ENCODE measurements at regions not wholly inside any gene's neighbourhood (a gene's known extent, or its start where the extent isn't known, plus 50 kb on each side); places are given as distances from the start of the nearest gene placed in this dataset.

DNA sequence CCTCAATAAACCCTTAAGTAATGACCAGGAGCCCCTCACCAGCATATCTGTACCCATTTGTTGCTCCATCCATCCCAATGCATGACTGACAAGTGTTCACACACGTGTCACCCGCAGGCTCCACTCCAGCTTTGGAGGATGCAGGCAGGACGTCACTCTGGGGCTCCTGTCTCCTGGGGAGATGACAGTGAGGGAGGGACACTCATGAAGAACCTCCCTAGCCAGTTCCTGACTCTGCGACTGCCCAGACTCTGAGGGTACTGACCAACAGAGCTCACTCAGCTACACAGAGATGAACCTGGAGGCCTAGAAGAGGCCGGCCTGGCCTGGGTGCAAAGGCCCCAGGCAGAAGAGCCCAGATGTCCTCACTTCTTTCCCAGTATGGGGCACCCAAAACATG, 135.1 kb upstream of the RET start:
- POLR2A ChIA-PET = no interaction called here
- CTCF ChIA-PET = interaction anchor here (1.0 kb wide), 1 partner anchor 30 kb away, joined by 3 read pairs; no protein-coding TSS in a partner anchor

DNA sequence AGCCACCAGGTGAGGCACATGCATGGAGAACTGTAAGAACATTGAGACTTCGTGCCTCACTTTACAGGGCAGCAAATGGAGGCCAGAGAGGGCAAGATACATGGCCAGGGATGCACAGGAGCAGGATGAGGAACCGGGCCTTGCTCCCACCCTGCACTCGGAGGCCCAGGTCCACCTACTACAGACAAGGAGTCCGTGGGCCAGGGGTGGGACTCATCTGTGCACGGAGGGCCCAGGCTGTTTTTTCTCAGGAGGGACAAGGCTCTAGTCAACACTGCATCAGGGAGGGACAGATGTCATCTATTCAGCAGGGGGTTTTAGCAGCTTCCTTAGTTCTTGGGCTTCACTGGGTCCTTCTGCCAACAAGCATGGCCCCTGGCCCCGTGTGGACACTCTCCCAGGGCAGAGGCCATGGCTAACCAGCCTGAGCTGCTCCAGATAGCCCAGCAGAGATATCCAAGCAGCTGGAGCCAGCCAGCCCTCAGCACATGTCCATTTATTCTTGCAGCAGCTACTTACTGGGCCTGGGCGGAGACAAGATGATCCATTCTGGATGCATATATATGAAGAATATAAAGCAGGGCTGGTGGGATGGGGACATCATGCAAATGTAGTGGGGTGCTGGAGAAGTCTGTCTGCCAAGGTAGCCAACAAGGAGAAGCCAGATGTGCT, 134.5 kb upstream of the RET start:
- Mint-ChIP-seq H3K36me3 (ENCODE audit: low read depth) (no peaks in the 10 kb centered on the region), H3K9me3 (ENCODE audit: low read depth) (no peaks in the 10 kb centered on the region), H3K4me1 (no peaks in the 10 kb centered on the region), H3K27me3 (no peaks in the 10 kb centered on the region), H3K27ac (no peak overlapping the region), H3K4me3 (no peak overlapping the region)
- ChIA-PET POLR2A (no interaction called here), CTCF (no interaction called here)
- no peak for DNase-seq
- ATAC-seq = no peak
- intact Hi-C loops (cut with DNase I, micrococcal nuclease) = no loop called here

More for the DNA sequence above, 135.1 kb upstream of the RET start:
- Mint-ChIP-seq H3K27ac (no peak overlapping the region), H3K9me3 (ENCODE audit: low read depth) (no peaks in the 10 kb centered on the region), H3K27me3 (no peaks in the 10 kb centered on the region), H3K4me1 (no peaks in the 10 kb centered on the region), H3K36me3 (ENCODE audit: low read depth) (no peaks in the 10 kb centered on the region), H3K4me3 (no peak overlapping the region)
- DNase-seq = no peak
- intact Hi-C loops (cut with DNase I, micrococcal nuclease) = no loop called here
- ATAC-seq = no peak

DNA sequence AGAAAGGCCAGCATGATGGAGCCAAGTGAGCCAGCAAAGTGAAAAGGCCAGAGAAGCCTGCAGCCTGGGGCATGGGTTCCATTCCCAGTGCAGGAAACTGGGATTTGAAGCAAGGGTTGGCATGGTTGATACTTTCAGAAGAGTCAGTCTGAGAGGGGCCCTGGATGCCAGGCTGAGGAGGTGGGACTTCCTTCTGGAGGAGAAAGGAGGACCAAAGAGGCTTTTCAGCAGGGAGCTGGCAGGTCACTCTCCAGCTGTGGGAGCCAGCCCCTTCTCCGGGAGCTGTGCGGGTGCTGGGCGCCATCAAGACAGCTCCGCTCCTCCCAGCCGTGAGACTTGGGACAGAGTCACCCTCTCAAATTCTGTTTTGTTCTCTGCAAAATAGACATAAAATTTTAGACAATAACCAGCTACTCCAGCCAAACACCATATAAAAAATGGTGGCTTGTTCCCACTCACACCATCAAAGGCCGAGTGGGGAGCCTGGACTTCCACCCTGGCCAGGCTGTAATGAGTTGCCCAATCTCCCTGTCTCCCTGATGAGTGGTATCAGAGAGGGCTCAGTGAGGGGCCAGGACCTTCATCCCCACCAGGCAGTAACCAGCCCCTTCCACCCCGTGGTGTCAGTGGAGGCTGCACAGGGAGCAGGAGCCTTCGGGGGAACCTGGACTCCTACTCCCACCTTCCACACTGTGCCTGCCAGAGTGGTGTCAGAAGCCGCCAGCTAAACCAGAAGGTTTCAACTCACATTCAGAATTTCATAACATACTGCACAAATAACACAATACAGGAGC, 133.6 kb upstream of the RET start:
- ATAC-seq (no peak), DNase-seq (no peak)
- POLR2A ChIA-PET = no interaction called here

DNA sequence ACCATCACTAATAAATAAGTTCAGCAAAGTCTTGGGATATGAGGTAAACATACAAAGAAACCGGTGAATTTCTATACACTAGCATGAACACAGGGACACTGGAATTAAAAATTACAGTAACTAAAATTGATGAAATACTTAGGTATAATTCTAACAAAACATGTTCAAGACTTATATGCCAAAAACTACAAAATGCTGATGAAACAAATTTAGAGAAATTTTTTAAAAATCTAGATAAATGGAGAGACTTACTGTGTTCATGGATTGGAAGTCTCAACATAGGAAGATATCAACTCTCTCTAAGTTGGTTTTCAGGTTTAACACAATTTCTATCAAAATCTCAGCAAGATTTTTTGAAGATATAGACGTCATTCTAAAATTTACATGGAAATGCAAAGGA, 128.8 kb upstream of the RET start:
- POLR2A ChIA-PET = no interaction called here
- H3K27me3 Mint-ChIP-seq = peaks cover 4% of the 10 kb centered on the region
- CTCF ChIA-PET = no interaction called here
- DNase-seq (no peak), ATAC-seq (no peak)
- H3K36me3 Mint-ChIP-seq (ENCODE audit: low read depth) = no peaks in the 10 kb centered on the region
- no peak overlapping the region for H3K4me3 Mint-ChIP-seq
- no peaks in the 10 kb centered on the region for H3K4me1 Mint-ChIP-seq
- intact Hi-C loops (cut with DNase I, micrococcal nuclease) = no loop called here
- no peak overlapping the region for H3K27ac Mint-ChIP-seq
- H3K9me3 Mint-ChIP-seq (ENCODE audit: low read depth) = no peaks in the 10 kb centered on the region

More for the DNA sequence above, 133.6 kb upstream of the RET start:
- Mint-ChIP-seq H3K36me3 (ENCODE audit: low read depth) (no peaks in the 10 kb centered on the region), H3K4me3 (no peak overlapping the region), H3K27me3 (no peaks in the 10 kb centered on the region), H3K4me1 (no peaks in the 10 kb centered on the region), H3K9me3 (ENCODE audit: low read depth) (no peaks in the 10 kb centered on the region), H3K27ac (no peak overlapping the region)
- CTCF ChIA-PET = interaction anchor here (0.6 kb wide), 1 partner anchor 490 kb away, joined by 4 read pairs; no protein-coding TSS in a partner anchor
- intact Hi-C loops (cut with DNase I, micrococcal nuclease) = no loop called here

DNA sequence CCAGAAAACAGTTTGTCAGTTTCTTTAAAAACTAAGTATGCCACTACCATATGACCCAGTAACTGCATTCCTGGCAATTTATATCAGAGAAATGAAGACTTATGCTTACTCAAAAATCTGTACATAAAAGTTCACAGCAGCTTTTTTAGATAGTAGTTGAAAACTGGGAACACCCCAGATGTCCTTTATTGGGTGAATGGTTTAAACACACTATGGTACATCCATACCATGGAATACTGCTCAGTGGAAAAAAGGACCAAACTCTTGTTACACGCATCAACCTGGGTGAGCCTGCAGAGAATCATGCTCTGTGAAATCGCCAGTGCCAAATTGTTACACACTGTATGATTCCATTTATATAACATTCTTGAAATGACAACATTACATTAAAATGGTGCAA, 127.6 kb upstream of the RET start:
- H3K4me3 Mint-ChIP-seq = no peak overlapping the region

DNA sequence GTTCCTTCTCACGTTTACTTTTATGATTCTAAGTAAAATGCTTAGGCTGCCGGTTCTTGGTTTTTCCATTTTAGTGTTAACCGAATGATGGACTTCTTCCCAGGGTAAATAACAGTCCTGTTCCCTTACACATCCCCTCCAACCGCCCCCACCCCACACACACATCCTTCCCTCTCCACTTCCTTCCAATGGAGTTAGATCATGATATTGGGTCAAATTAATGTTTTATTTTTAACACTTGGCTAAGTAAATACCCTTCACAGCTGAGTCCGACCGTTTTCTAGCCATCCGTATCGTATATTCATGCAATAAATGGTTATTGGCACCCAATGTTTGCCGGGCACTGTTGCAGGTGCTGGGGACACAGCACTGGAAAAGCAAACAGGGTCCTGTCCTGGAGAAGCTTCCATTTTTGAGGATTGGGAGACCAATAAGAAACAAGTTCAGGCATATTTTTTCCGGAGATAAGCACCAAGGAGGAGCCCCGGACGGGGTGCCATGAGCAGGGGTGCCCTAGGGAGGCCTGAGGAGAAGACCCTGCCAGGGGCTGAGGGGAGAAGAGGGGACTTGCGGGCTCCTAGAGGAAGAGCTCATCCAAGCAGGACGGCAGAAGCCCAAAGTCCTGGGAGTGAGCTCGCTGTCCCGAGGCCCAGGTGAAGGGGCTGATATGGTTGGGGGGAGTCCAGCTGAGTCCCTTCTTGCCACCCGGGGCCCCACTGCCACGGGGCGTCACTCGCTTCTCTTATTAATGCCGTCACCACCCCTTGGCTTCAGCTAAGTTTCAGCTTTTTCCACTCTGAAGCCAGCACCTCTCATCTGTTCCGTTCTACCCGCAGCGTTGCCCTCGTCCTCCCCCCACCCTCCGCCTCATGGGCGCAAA, 126.0 kb upstream of the RET start:
- intact Hi-C loops (cut with DNase I, micrococcal nuclease) = no loop called here
- no peaks in the 10 kb centered on the region for H3K4me1 Mint-ChIP-seq
- H3K27ac Mint-ChIP-seq = no peak overlapping the region
- H3K27me3 Mint-ChIP-seq = peaks cover 4% of the 10 kb centered on the region
- no peak for DNase-seq
- no peaks in the 10 kb centered on the region for H3K9me3 Mint-ChIP-seq (ENCODE audit: low read depth)
- H3K4me3 Mint-ChIP-seq = no peak overlapping the region
- ATAC-seq = no peak
- ChIA-PET CTCF (no interaction called here), POLR2A (no interaction called here)
- H3K36me3 Mint-ChIP-seq (ENCODE audit: low read depth) = no peaks in the 10 kb centered on the region

More for the DNA sequence above, 127.6 kb upstream of the RET start:
- DNase-seq (no peak), ATAC-seq (no peak)
- H3K36me3 Mint-ChIP-seq (ENCODE audit: low read depth) = no peaks in the 10 kb centered on the region
- H3K9me3 Mint-ChIP-seq (ENCODE audit: low read depth) = no peaks in the 10 kb centered on the region
- H3K27ac Mint-ChIP-seq = no peak overlapping the region
- no peaks in the 10 kb centered on the region for H3K4me1 Mint-ChIP-seq
- ChIA-PET POLR2A (no interaction called here), CTCF (no interaction called here)
- intact Hi-C loops (cut with DNase I, micrococcal nuclease) = no loop called here
- peaks cover 4% of the 10 kb centered on the region for H3K27me3 Mint-ChIP-seq

DNA sequence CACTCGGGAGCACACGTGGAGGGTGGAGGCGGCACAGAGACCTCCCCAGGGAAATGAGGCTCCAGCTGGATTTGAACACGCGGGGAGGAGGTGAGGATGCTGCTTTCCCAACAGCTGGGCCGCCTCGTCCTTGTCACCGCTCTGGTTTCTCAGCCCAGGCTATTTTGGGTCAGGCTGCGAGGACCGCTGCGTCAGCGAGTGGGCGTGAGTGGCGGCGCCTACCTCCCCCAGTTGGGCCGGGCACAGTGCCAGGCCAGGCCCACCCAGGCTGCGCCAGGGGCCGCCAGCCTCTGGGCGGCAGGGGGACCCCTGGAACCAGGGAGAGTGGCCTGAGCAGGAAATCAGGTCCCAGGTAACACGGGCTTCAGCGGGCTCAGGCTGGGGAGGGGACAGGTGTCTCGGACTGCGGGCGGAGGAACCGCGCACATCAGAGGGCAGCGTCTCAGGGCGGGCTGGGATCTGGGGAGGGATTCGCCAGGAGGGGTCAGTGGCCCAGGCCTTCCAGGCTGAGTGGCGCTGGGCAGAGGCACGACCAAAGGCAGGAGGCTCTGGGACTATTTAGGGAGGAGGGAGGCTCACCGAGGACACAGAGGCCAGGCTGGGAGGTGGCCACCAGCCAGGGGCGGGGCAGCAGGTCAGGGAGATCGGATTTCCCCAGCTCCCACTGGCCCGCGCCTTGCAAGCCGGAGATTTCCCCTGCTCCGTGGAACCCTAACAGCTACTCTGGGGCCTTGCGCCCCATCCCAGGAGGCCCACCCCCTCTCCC, 125.2 kb upstream of the RET start:
- H3K9me3 Mint-ChIP-seq (ENCODE audit: low read depth) = peaks cover under 1% of the 10 kb centered on the region
- peaks cover 4% of the 10 kb centered on the region for H3K27me3 Mint-ChIP-seq
- H3K27ac Mint-ChIP-seq = no peak overlapping the region
- no peaks in the 10 kb centered on the region for H3K36me3 Mint-ChIP-seq (ENCODE audit: low read depth)
- ATAC-seq = no peak
- CTCF ChIA-PET = interaction anchor here (0.7 kb wide), 1 partner anchor 223 kb away, joined by 3 read pairs; no protein-coding TSS in a partner anchor
- POLR2A ChIA-PET = no interaction called here
- no peak for DNase-seq
- no peak overlapping the region for H3K4me3 Mint-ChIP-seq
- intact Hi-C loops (cut with DNase I, micrococcal nuclease) = no loop called here
- H3K4me1 Mint-ChIP-seq = no peaks in the 10 kb centered on the region

DNA sequence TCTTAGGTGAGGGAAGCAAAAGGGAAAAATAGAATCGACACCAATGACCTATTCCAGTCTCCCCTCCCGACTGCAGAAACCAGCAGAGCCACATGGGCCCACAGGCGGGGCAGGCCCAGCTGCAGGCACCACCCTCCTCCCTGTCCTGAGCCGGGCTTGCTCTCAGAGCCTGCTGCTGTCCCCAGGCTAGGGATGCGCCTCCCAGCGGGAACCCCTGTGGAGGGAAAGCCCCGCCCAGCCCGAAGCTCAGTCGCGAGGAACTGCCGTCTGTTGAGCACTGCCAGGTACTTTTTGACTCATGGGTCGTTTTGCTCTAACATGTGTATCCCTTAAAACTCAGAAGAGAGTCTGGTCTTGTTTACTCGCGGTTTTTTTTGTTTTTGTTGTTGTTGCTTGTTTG, 124.5 kb upstream of the RET start:
- no peak overlapping the region for H3K27ac Mint-ChIP-seq
- H3K36me3 Mint-ChIP-seq (ENCODE audit: low read depth) = no peaks in the 10 kb centered on the region
- POLR2A ChIA-PET = no interaction called here
- DNase-seq (no peak), ATAC-seq (no peak)
- peaks cover 4% of the 10 kb centered on the region for H3K27me3 Mint-ChIP-seq
- intact Hi-C loops (cut with DNase I, micrococcal nuclease) = no loop called here
- CTCF ChIA-PET = interaction anchor here (0.7 kb wide), 1 partner anchor 224 kb away, joined by 3 read pairs; no protein-coding TSS in a partner anchor
- H3K9me3 Mint-ChIP-seq (ENCODE audit: low read depth) = peaks cover 6% of the 10 kb centered on the region
- H3K4me3 Mint-ChIP-seq = no peak overlapping the region
- H3K4me1 Mint-ChIP-seq = no peaks in the 10 kb centered on the region

DNA sequence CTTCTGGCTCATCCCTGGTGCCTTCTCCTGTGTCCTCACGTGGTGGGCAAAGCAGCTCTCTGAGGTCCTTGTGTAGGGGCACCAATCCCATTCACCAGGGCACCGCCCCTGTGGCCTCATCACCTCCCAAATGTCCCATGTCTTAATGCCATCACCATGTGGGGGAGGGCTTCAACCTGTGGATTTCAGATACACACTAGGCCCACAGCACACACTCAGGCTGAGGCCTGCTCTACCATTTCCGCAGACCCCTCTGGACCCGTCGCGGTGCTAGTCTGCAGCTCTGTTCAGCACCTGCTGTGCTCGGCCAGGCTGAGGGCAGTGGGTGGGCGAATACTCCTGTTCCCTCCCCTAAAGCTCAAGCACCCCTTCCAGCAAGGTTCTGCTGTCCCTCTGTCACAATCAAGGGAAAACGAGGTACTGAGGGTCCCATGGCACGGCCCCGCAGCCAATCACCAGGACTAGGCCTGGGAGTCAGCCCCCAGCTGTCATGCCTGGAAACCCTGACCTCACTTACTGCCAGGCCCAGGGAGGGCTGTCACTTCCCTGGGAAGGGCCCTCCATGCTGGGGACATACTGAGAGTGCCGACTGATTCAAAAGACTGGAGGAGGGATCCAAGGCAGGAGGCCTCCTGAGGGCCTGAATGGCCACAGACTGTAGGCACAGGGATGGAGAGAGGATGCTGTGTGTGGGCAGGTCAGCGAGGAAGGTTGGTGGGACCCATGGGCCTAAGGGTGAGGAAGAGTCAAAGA, 123.8 kb upstream of the RET start:
- Mint-ChIP-seq H3K36me3 (ENCODE audit: low read depth) (no peaks in the 10 kb centered on the region), H3K9me3 (ENCODE audit: low read depth) (peaks cover 6% of the 10 kb centered on the region), H3K27me3 (peaks cover 4% of the 10 kb centered on the region), H3K4me3 (no peak overlapping the region), H3K4me1 (no peaks in the 10 kb centered on the region), H3K27ac (no peak overlapping the region)
- ChIA-PET POLR2A (no interaction called here), CTCF (no interaction called here)
- no peak for DNase-seq
- ATAC-seq = no peak
- intact Hi-C loops (cut with DNase I, micrococcal nuclease) = no loop called here

DNA sequence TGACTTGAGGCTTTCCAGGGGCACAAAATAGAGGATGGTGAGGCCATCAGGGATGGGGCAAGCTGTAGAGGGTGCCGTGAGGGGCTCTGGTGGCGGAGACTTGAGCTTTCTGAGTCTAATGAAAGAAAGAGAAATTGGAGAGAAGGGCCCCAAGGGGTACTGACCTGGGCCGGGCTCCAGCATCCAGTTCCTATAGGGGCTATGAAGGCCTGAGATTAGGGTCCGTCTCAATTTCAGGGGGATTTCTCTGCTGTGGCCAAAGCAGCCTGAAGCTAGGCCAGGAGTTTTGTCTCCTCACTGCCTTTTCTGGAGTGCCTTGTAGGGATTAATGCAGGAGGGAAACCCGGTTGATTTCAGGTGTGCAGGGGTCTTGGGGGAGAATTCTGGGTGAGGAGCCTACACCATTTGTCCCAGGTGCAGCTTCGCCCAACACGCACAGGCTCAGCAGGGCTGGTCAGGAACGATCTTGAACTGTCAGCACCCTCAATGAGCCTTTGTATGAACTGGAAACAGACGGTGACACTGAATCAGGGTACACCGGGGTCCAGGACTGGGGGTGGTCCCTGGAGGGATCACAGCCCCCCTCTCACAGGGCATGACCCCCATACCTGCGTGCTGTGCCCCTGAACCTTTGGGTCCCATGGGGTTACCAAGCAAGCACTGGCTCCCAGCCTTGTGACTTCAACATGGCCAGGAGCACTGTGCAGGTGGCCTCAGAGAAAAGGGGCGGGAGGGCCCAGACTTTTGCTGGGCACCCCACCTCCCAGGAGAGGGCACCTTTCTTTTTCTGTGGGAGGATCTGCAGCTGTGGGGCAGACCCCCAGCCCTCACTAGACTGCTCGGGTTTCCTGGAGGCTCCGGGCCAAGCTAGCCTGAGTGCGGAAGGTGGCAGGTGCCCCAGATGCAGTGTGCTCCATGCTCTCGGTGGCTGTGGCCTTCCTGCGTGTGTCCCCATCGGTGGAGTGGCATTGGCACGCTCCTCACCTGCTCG, 122.9 kb upstream of the RET start:
- no peak for DNase-seq

More for the DNA sequence above, 122.9 kb upstream of the RET start:
- Mint-ChIP-seq H3K4me3 (no peak overlapping the region), H3K27me3 (peaks cover 4% of the 10 kb centered on the region), H3K4me1 (no peaks in the 10 kb centered on the region), H3K27ac (no peak overlapping the region), H3K9me3 (ENCODE audit: low read depth) (peaks cover 6% of the 10 kb centered on the region), H3K36me3 (ENCODE audit: low read depth) (no peaks in the 10 kb centered on the region)
- intact Hi-C loops (cut with DNase I, micrococcal nuclease) = no loop called here
- CTCF ChIA-PET = no interaction called here
- POLR2A ChIA-PET = no interaction called here
- no peak for ATAC-seq
